K562 (cell line): ENCODE measurements at regions not wholly inside any gene's neighbourhood (a gene's known extent, or its start where the extent isn't known, plus 50 kb on each side); places are given as distances from the start of the nearest gene placed in this dataset.

ENCODE experiments used
- ATAC-seq: fragments of 200-7000 bp; cut with Tn5 transposase; 3 replicates; pipeline ENCODE4 v1.9.1; 2020; ENCODE audit warnings: moderate library complexity
- BruUV-seq: library from RNA; stranded (reverse); fragments of 400-500 nt; replicated peaks from 2 replicates; lab custom pipeline; 2021; lab: Mats Ljungman, UMichigan
- CTCF ChIA-PET: fragments of 300-600 bp; formaldehyde crosslinking; extraction: SDS; loops from one replicate; lab custom pipeline; 2021; ENCODE audit warnings: low intra/inter-chr PET ratio; lab: Yijun Ruan, JAX
- POLR2A ChIA-PET: fragments of 300-600, 350-650 bp; sonication (Branson Sonifier 250); formaldehyde crosslinking; extraction: SDS; loops from one replicate; lab custom pipeline; 2021; ENCODE audit warnings: antibody characterized with exemption, inconsistent platforms; lab: Yijun Ruan, JAX
- DNase-seq, 4 experiments: peaks; one replicate each; pipeline versions ENCODE4 v3.0.0 to v3.0.0-alpha.2; 2011 to 2018; ENCODE audit warnings: low spot score in 3 of 4, mixed read lengths in 3 of 4; ENCODE audit errors: extremely low read depth in 1 of 4
- FAIRE-seq: peaks from 2 replicates; lab custom pipeline; 2011; peaks lifted over from hg19 to GRCh38; lab: Jason Lieb, UNC
- H2AFZ ChIP-seq: 2 replicates; pipeline ENCODE4 v1.6.0; 2011; ENCODE audit warnings: low read depth, low read length, control low read depth, inconsistent platforms
- H3K27ac ChIP-seq: fragments of 200-600 bp; 3 replicates; pipeline ENCODE4 v1.8.0; 2011; ENCODE audit warnings: low read depth, mild to moderate bottlenecking, control low read depth, inconsistent platforms, low read length, moderate library complexity, mixed read lengths; ENCODE audit errors: extremely low read depth
- H3K27me3 ChIP-seq, 2 experiments: fragments of 300-600 bp in 1 of 2; 2 replicates in 1 of 2; 3 replicates in 1 of 2; pipeline versions ENCODE4 v1.6.0 to v1.8.0; 2011; ENCODE audit warnings: inconsistent platforms in 2 of 2, low read length in 2 of 2, mild to moderate bottlenecking in 1 of 2, mixed read lengths in 1 of 2, moderate library complexity in 1 of 2; ENCODE audit not compliant: control insufficient read depth in 2 of 2, insufficient read depth in 2 of 2
- H3K36me3 ChIP-seq: fragments of 300-600 bp; 3 replicates; pipeline ENCODE4 v1.8.0; 2011; ENCODE audit warnings: mild to moderate bottlenecking, low read length, inconsistent platforms; ENCODE audit not compliant: control insufficient read depth, insufficient read depth
- H3K4me1 ChIP-seq, 2 experiments: fragments of 200-600 bp in 1 of 2; replicated peaks in 1 of 2; 2 replicates in 1 of 2; 3 replicates in 1 of 2; pipeline versions ENCODE4 v1.5.1 to v1.8.0; 2011; ENCODE audit warnings: inconsistent platforms in 2 of 2, low read length in 2 of 2, mild to moderate bottlenecking in 1 of 2, mixed read lengths in 1 of 2, moderate library complexity in 1 of 2; ENCODE audit not compliant: control insufficient read depth in 2 of 2, insufficient read depth in 2 of 2
- H3K4me2 ChIP-seq: 2 replicates; pipeline ENCODE4 v1.6.1; 2011; ENCODE audit warnings: low read length, control low read depth, inconsistent platforms, mixed read lengths; ENCODE audit not compliant: insufficient read depth
- H3K4me3 ChIP-seq: fragments of 200-600 bp; sonication (generic), shearing (Covaris generic); 2 replicates; pipeline ENCODE4 v1.5.1; 2016; ENCODE audit warnings: control low read depth, inconsistent platforms
- H3K79me2 ChIP-seq: fragments of 200-600 bp; 3 replicates; pipeline ENCODE4 v1.8.0; 2011; ENCODE audit warnings: low read length, inconsistent platforms; ENCODE audit not compliant: control insufficient read depth, insufficient read depth
- H3K9ac ChIP-seq, 2 experiments: 2 replicates each; pipeline versions ENCODE4 v1.6.0 to v1.6.1; 2011; ENCODE audit warnings: low read depth in 2 of 2, low read length in 2 of 2, control low read depth in 1 of 2, inconsistent platforms in 1 of 2, mild to moderate bottlenecking in 1 of 2, mixed read lengths in 1 of 2; ENCODE audit not compliant: insufficient read depth in 1 of 2
- H3K9me1 ChIP-seq: one replicate; pipeline ENCODE4 v1.6.0; 2011; ENCODE audit warnings: inconsistent platforms, mild to moderate bottlenecking, low read length, moderate library complexity; ENCODE audit not compliant: control insufficient read depth, insufficient read depth
- H3K9me3 ChIP-seq: replicated peaks from 2 replicates; pipeline ENCODE4 v1.5.1; 2011; ENCODE audit warnings: low read depth, low read length, inconsistent platforms; ENCODE audit not compliant: control insufficient read depth, insufficient read depth
- H4K20me1 ChIP-seq: replicated peaks from 2 replicates; pipeline ENCODE4 v1.6.1; 2011; ENCODE audit warnings: low read length, inconsistent platforms, mixed read lengths; ENCODE audit not compliant: control insufficient read depth, insufficient read depth
- ARNT ChIP-seq, 2 experiments: fragments of 450-650 bp; IDR thresholded peaks; 2 replicates each; pipeline ENCODE4 v1.6.1; 2016; ENCODE audit warnings: mild to moderate bottlenecking in 1 of 2
- CBX1 ChIP-seq: sonication (generic); IDR thresholded peaks from 2 replicates; pipeline ENCODE4 v1.6.1; 2016; ENCODE audit warnings: antibody characterized with exemption, low read depth, mild to moderate bottlenecking
- CXXC5 ChIP-seq: fragments of 250-450 bp; sonication (Bioruptor Pico); IDR thresholded peaks from 2 replicates; pipeline ENCODE4 v1.8.0; 2022; ENCODE audit warnings: inconsistent platforms, mild to moderate bottlenecking, moderate library complexity
- FOXP4 ChIP-seq: sonication (generic); formaldehyde crosslinking; IDR thresholded peaks from 2 replicates; pipeline ENCODE4 v1.8.0; 2022; ENCODE audit warnings: mild to moderate bottlenecking, missing genetic modification reagents, borderline replicate concordance
- IRF1 ChIP-seq: sonication (generic); formaldehyde crosslinking; IDR thresholded peaks from 2 replicates; pipeline ENCODE4 v1.8.0; 2022; ENCODE audit warnings: missing genetic modification reagents, mild to moderate bottlenecking, borderline replicate concordance
- MAFK ChIP-seq: IDR thresholded peaks from 2 replicates; pipeline ENCODE4 v1.6.1; 2011; ENCODE audit warnings: low read length, improper control_type of control experiment
- RBM22 ChIP-seq: fragments of 200-400 bp; formaldehyde crosslinking; IDR thresholded peaks from 2 replicates; pipeline ENCODE4 v1.6.1; 2018; ENCODE audit warnings: low read length, low read depth; ENCODE audit not compliant: poor library complexity, severe bottlenecking
- RFX1 ChIP-seq: fragments of 450-650 bp; IDR thresholded peaks from 2 replicates; pipeline ENCODE4 v1.6.1; 2016; ENCODE audit warnings: mild to moderate bottlenecking, moderate library complexity
- ZNF184 ChIP-seq: sonication (generic); formaldehyde crosslinking; IDR thresholded peaks from 2 replicates; pipeline ENCODE4 v1.5.0; 2020; ENCODE audit warnings: missing genetic modification reagents
- WGBS: fragments of 100-300 bp; shearing (Covaris generic); methylation state at CpG from one replicate; pipeline ENCODE4 v1.1.6; 2016; ENCODE audit warnings: low coverage, mixed read lengths; ENCODE audit not compliant: insufficient coverage; ENCODE audit errors: missing lambda C conversion rate; 5-methylcytosine and 5-hydroxymethylcytosine counted together
- in situ Hi-C: fragments of 300-500 bp; cut with MboI; formaldehyde crosslinking; loops from 4 replicates; pipeline ENCODE4 v1.15.0; 2018; ENCODE audit warnings: inconsistent platforms, mixed read lengths
- intact Hi-C: fragments of 100-400 bp; cut with micrococcal nuclease; formaldehyde crosslinking; loops from 2 replicates; pipeline ENCODE4 v1.14.2; 2022
- TF ChIP-seq, protein P1 (sequence below), 3 experiments: IDR thresholded peaks in 2 of 3; conservative IDR thresholded peaks in 1 of 3; 2 replicates each; pipeline ENCODE4 v1.5.1; 2011 to 2012; ENCODE audit warnings: low read length in 3 of 3, mild to moderate bottlenecking in 3 of 3, control low read depth in 2 of 3, improper control_type of control experiment in 1 of 3, inconsistent platforms in 1 of 3, low read depth in 1 of 3, mixed read lengths in 1 of 3, moderate library complexity in 1 of 3; ENCODE audit not compliant: insufficient read depth in 2 of 3
- TF ChIP-seq, protein P2 (sequence below): fragments of 450-650 bp; IDR thresholded peaks from 2 replicates; pipeline ENCODE4 v1.6.1; 2016; ENCODE audit warnings: borderline replicate concordance

DNA sequence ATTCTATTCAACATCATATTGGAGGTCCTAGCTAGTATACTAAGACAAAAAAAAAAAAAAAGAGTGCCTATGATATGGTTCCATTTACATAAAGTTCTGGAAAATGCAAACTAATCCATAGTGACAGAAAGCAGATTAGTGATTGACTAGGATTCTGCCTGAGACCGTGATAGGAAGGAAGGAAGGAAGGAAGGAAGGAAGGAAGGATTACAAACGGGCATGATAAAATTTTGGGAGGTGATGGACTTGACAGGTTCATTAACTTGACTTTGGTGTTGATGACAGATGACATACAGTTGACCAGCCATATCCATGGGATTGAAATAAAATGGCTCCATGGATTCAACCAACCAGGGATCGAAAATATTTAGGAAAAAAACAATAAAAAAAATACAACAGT lies 79.1 kb upstream of the MAN2A1 start:
- TF ChIP-seq IRF1 (CRISPR knock-in tag) (no peak), FOXP4 (CRISPR knock-in tag) (no peak), CXXC5 (CRISPR knock-in tag) (no peak), CBX1 (no peak), ARNT (IDR thresholded peaks at IDR 0.05) (no peak), RBM22 (no peak), RFX1 (no peak), MAFK (no peak), ZNF184 (CRISPR knock-in tag) (no peak)
- TF ChIP-seq, protein P1, sequence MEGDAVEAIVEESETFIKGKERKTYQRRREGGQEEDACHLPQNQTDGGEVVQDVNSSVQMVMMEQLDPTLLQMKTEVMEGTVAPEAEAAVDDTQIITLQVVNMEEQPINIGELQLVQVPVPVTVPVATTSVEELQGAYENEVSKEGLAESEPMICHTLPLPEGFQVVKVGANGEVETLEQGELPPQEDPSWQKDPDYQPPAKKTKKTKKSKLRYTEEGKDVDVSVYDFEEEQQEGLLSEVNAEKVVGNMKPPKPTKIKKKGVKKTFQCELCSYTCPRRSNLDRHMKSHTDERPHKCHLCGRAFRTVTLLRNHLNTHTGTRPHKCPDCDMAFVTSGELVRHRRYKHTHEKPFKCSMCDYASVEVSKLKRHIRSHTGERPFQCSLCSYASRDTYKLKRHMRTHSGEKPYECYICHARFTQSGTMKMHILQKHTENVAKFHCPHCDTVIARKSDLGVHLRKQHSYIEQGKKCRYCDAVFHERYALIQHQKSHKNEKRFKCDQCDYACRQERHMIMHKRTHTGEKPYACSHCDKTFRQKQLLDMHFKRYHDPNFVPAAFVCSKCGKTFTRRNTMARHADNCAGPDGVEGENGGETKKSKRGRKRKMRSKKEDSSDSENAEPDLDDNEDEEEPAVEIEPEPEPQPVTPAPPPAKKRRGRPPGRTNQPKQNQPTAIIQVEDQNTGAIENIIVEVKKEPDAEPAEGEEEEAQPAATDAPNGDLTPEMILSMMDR (IDR thresholded peaks at IDR 0.05 in 2 of 3, conservative IDR thresholded peaks at IDR 0.05 in 1 of 3; ENCODE audit: insufficient read depth in 2 of 3, low read depth in 1 of 3, low read length in 3 of 3) = no peak
- TF ChIP-seq, protein P2, sequence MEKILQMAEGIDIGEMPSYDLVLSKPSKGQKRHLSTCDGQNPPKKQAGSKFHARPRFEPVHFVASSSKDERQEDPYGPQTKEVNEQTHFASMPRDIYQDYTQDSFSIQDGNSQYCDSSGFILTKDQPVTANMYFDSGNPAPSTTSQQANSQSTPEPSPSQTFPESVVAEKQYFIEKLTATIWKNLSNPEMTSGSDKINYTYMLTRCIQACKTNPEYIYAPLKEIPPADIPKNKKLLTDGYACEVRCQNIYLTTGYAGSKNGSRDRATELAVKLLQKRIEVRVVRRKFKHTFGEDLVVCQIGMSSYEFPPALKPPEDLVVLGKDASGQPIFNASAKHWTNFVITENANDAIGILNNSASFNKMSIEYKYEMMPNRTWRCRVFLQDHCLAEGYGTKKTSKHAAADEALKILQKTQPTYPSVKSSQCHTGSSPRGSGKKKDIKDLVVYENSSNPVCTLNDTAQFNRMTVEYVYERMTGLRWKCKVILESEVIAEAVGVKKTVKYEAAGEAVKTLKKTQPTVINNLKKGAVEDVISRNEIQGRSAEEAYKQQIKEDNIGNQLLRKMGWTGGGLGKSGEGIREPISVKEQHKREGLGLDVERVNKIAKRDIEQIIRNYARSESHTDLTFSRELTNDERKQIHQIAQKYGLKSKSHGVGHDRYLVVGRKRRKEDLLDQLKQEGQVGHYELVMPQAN = no peak
- TF ChIP-seq, all 486 proteins: peak for 0
- ATAC-seq (no peak), FAIRE-seq (no peak), DNase-seq (no peak)
- Histone ChIP-seq H2AFZ (no peak overlapping the region), H3K36me3 (no peaks in the 10 kb centered on the region), H3K27ac (no peak overlapping the region), H3K9ac (no peak overlapping the region), H3K4me3 (no peak overlapping the region), H3K4me1 (no peaks in the 10 kb centered on the region), H4K20me1 (no peaks in the 10 kb centered on the region), H3K9me1 (no peaks in the 10 kb centered on the region), H3K4me2 (no peak overlapping the region), H3K9me3 (no peaks in the 10 kb centered on the region), H3K27me3 (peaks cover 0 to 4% of the 10 kb centered on the region in 2 experiments; a peak in 1 of 5 replicates), H3K79me2 (no peaks in the 10 kb centered on the region)
- BruUV-seq = no TSS peak
- ChIA-PET CTCF (no interaction called here), POLR2A (no interaction called here)
- in situ Hi-C loops = no loop called here
- WGBS = 0% methylated on average over 3 of the region's 3 CpGs
- intact Hi-C loops = no loop called here
